ENCODE measurements at regions not wholly inside any gene's neighbourhood (a gene's known extent, or its start where the extent isn't known, plus 50 kb on each side); places are given as distances from the start of the nearest gene placed in this dataset.
"Not testable (repeated sequence)": the region's sequence is repeated elsewhere in the genome, so short reads cannot be mapped to it uniquely, and the experiment has no call there.

DNA sequence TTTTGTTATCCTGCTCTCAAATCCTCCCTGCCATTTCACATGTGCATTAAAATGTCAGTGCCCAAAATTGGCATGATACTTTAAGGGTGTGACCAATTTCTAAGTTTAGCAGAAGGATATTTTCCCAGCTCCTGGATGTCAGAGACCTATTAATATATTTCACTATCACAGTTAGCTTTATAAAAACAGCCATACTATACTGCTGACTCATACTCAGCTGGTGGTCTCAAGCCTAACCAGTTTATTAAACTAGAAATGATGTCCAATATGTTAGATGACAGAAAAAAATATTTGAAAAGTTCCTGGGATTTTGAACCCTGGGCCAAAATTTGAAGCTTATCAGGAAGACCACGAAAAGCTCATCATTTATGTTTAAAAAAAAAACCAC lies 60.9 kb upstream of the ZNF280D start:
- H3K36me3 Mint-ChIP-seq (ENCODE audit: unreplicated experiment): no peaks in the 10 kb centered on the region
- DNase-seq (ENCODE audit: extremely low spot score, unreplicated experiment): no peak
- peaks cover 14% of the 10 kb centered on the region for H3K4me1 Mint-ChIP-seq (ENCODE audit: unreplicated experiment)
- H3K27ac Mint-ChIP-seq (ENCODE audit: unreplicated experiment): peak overlapping the region; percentile 73
- TF ChIP-seq, protein P1, sequence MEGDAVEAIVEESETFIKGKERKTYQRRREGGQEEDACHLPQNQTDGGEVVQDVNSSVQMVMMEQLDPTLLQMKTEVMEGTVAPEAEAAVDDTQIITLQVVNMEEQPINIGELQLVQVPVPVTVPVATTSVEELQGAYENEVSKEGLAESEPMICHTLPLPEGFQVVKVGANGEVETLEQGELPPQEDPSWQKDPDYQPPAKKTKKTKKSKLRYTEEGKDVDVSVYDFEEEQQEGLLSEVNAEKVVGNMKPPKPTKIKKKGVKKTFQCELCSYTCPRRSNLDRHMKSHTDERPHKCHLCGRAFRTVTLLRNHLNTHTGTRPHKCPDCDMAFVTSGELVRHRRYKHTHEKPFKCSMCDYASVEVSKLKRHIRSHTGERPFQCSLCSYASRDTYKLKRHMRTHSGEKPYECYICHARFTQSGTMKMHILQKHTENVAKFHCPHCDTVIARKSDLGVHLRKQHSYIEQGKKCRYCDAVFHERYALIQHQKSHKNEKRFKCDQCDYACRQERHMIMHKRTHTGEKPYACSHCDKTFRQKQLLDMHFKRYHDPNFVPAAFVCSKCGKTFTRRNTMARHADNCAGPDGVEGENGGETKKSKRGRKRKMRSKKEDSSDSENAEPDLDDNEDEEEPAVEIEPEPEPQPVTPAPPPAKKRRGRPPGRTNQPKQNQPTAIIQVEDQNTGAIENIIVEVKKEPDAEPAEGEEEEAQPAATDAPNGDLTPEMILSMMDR (IDR thresholded peaks at IDR 0.05): no peak
- H3K27me3 Mint-ChIP-seq (ENCODE audit: unreplicated experiment): no peaks in the 10 kb centered on the region
- H3K9me3 Mint-ChIP-seq (ENCODE audit: unreplicated experiment): peaks cover 10% of the 10 kb centered on the region
- H3K4me3 Mint-ChIP-seq (ENCODE audit: unreplicated experiment): no peak overlapping the region

DNA sequence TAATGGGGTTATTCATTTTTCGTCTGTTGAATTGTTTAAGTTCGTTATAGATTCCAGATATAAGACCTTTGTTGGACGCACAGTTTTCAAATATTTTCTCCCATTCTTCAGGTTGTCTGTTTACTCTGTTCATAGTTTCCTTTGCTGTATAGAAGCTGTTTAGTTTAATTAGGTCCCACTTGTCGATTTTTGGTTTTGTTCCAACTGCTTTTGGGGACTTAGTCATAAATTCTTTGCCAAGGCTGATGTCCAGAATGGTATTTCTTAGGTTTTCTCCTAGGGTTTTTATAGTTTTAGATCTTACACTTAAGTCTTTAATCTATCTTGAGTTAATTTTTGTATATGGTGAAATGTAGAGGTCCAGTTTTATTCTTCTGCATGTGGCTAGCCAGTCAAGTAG lies 58.9 kb upstream of the ZNF280D start:
- Mint-ChIP-seq H3K27me3 (ENCODE audit: unreplicated experiment) (no peaks in the 10 kb centered on the region), H3K36me3 (ENCODE audit: unreplicated experiment) (peaks cover 3% of the 10 kb centered on the region), H3K4me1 (ENCODE audit: unreplicated experiment) (peaks cover 14% of the 10 kb centered on the region), H3K9me3 (ENCODE audit: unreplicated experiment) (peaks cover 10% of the 10 kb centered on the region), H3K27ac (ENCODE audit: unreplicated experiment) (no peak overlapping the region), H3K4me3 (ENCODE audit: unreplicated experiment) (no peak overlapping the region)
- TF ChIP-seq, protein P1 (IDR thresholded peaks at IDR 0.05): no peak
- DNase-seq (ENCODE audit: extremely low spot score, unreplicated experiment): no peak

DNA sequence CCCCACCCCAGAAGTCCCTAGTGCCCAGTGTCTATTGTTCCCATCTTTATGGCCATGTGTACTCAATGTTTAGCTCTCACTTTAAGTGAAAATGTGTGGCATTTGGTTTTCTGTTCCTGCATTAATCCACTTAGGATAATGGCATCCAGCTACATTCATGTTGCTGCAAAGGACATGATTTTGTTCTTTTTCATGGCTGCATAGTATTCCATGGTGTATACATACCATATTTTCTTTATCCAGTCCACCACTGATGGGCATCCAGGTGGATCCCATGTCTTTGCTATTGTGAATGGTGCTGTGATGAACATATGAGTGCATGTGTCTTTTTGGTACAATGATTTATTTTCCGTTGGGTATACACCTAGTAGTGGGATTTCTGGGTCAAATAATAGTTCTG lies 58.2 kb upstream of the ZNF280D start:
- Mint-ChIP-seq H3K9me3 (ENCODE audit: unreplicated experiment) (peaks cover 10% of the 10 kb centered on the region), H3K4me1 (ENCODE audit: unreplicated experiment) (peaks cover 14% of the 10 kb centered on the region)
- H3K27ac Mint-ChIP-seq (ENCODE audit: unreplicated experiment); DNase-seq (ENCODE audit: extremely low spot score, unreplicated experiment); H3K27me3 Mint-ChIP-seq (ENCODE audit: unreplicated experiment); H3K4me3 Mint-ChIP-seq (ENCODE audit: unreplicated experiment); H3K36me3 Mint-ChIP-seq (ENCODE audit: unreplicated experiment): not testable (repeated sequence)

DNA sequence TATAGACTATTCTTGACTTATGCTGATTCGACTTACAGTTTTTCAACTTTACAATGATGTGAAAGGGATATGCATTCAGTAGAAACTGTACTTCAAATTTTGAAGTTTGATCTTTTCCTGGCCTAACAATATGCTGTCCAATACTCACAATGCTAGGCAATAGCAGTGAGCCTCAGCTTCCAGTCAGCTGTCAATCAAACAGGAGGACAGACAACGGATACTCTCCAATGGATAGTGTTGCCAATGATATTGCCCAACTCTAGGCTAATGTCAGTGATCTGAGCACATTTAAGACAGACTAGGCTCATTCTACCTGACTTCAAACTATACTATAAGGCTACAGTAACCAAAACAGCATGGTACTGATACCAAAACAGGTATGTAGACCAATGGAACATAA lies 55.0 kb upstream of the ZNF280D start:
- H3K4me1 Mint-ChIP-seq (ENCODE audit: unreplicated experiment): no peaks in the 10 kb centered on the region

DNA sequence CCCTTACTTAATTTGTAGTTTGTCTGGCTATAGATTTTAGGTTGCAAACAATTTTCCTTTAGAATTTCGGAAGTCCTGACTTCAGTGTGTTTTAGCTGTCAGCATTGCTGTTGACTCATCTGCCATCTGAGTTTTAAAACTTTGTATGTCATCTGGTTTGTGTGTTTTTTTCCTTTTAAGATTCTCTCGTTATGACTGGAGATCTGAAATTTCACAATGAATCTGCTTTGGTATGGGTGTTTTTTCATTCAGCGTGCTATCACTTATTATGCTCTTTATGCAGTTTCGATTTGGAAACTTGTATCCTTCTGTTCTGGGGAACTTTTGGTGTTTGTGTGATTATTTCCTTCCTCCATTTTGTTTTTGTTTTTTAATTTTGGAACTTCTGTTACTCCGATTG lies 53.7 kb upstream of the ZNF280D start:
- Mint-ChIP-seq H3K4me1 (ENCODE audit: unreplicated experiment) (no peaks in the 10 kb centered on the region), H3K27ac (ENCODE audit: unreplicated experiment) (no peak overlapping the region), H3K27me3 (ENCODE audit: unreplicated experiment) (no peaks in the 10 kb centered on the region), H3K36me3 (ENCODE audit: unreplicated experiment) (peaks cover 3% of the 10 kb centered on the region), H3K4me3 (ENCODE audit: unreplicated experiment) (no peak overlapping the region), H3K9me3 (ENCODE audit: unreplicated experiment) (no peaks in the 10 kb centered on the region)
- TF ChIP-seq, protein P1 (IDR thresholded peaks at IDR 0.05): no peak
- no peak for DNase-seq (ENCODE audit: extremely low spot score, unreplicated experiment)

More for the DNA sequence above, 55.0 kb upstream of the ZNF280D start:
- Mint-ChIP-seq H3K36me3 (ENCODE audit: unreplicated experiment) (peaks cover 3% of the 10 kb centered on the region), H3K27me3 (ENCODE audit: unreplicated experiment) (no peaks in the 10 kb centered on the region), H3K4me3 (ENCODE audit: unreplicated experiment) (no peak overlapping the region), H3K9me3 (ENCODE audit: unreplicated experiment) (peaks cover 10% of the 10 kb centered on the region), H3K27ac (ENCODE audit: unreplicated experiment) (no peak overlapping the region)
- no peak for DNase-seq (ENCODE audit: extremely low spot score, unreplicated experiment)
- TF ChIP-seq, protein P1 (IDR thresholded peaks at IDR 0.05): no peak

All from osteocyte (in vitro differentiated cells).